ENCODE measurements at regions not wholly inside any gene's neighbourhood (a gene's known extent, or its start where the extent isn't known, plus 50 kb on each side); places are given as distances from the start of the nearest gene placed in this dataset.
"Not testable (repeated sequence)": the region's sequence is repeated elsewhere in the genome, so short reads cannot be mapped to it uniquely, and the experiment has no call there.

DNA sequence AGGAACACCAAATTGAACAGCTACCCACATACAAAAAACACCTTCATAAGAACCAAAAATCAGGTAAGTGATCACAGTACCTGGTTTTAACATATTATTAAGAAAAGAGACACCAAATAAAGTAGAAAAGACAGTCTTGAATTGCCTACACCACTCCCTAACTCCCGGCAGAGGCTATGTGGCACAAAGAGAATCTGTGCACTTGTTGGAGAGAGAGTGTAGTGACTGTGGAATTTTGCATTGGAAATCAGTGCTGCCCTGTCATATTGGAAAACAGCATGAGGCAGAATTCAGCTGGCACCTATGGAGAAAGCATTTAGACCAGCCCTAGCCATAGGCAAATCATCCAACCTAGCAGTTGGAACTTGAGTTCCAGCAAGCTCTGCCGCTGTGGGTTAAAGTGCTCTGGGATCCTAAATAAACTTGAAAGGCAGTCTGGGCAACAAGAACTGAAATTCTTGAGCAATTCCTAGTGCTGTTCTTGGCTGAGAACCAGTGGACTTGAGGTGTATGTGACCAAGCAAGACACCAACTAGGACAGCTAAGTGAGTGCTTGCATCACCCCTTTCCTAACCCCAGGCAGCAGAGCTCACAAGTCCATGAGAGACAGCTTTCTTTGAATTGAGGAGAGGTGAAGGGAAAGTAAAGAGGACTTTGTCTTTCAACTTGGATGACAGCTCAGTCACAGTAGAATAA, 969.6 kb upstream of the ALCAM start:
- DNase-seq (ENCODE audit: low spot score): no peak

DNA sequence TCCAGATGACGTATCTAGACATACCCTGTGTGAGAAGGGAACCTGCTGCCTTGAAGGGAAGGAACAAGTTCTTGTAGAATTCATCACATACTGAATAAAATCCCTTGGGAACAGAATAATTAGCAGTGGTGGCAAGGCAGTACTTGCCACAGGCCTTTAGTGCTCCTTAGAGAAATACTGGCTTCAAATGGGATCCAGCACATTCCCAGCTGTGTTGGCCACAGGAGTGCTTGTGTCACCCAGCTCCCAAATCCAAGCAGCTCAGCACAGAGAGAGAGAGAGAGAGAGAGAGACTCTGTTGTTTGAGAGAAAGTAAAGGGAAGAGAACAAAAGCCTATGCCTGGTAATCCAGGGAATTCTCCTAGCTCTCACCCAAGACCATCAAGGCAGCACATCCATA, 969.0 kb upstream of the ALCAM start:
- DNase-seq (ENCODE audit: low spot score): no peak

DNA sequence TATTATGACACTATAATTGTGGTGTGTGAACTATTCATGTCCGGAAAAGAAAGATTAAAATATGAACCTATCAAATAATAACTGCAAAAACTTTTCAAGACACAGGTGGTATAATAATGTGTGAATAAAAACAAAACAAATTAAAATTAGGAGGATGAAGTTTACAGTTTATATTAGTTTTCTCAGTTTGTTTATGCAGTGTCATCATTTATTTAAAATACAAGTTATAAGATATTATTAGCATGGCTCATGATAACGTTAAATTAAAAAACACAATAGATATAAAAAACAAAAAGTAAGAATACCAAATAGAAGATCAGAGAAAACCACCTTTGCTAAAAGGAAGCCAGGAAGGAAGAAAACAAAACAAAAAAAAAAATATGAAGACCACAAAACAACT, 963.8 kb upstream of the ALCAM start:
- DNase-seq (ENCODE audit: low spot score): no peak

DNA sequence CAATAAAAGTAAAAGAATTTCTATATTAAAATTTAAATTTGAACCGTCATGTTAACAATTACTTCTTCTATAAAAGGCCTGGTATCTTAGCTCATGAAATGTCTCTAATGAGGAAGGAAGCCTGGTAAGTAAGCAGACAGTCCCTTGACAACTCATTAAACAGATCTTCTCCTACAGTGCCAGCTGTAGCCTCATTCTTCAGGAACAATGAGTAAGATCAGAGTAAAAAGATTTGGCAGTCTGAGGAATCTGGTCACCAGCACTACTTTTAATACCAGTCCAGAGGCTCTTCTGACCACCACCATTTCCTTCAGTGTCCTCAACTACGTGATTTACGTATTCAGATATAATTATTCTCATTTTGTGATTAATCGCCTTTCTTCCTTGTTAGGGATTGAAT, 955.0 kb upstream of the ALCAM start:
- no peak for DNase-seq (ENCODE audit: low spot score)

DNA sequence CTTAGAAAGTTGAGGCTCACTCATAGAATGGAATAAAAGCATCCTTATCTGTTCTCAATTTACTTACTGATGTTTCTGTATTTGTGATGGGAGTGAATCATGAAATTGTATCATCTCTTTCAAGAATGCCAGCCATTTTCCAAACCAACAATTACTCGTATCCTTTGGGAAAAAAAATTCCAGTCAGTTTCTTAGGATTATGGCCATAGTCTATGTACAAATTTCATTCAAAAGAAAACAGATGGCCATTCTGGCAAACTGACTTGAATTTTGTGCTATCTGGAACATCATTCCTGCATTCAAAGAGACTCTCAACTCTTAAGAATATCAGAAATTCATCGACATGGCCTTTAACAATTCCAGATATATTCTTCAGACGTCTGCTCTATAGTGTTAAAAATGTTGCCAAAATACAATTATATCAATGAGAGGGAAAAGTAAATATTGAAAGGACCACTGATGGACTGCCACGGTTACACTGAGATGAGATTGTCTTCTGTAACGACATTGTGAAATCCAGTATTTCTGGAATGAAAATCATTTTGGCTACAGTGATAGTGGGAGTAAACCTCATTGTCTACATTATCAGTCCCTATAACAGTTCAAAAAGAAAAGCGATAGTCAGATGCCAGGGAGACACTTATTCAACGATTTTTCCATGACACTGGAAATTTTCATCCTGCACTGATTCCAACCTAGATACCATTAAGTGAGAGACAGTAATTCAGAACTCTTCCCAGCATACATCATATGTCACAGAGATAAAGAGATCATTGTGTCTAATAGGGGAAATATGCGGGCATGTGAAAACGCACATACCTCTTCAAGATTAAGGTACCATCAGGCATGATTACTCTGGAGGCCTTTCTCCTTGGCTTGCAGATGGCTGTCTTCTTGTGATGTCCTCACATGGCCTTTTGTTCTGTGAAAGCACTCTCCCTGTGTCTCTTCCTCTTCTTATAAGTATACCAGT, 953.8 kb upstream of the ALCAM start:
- peak; percentile 21 for DNase-seq (ENCODE audit: low spot score)

DNA sequence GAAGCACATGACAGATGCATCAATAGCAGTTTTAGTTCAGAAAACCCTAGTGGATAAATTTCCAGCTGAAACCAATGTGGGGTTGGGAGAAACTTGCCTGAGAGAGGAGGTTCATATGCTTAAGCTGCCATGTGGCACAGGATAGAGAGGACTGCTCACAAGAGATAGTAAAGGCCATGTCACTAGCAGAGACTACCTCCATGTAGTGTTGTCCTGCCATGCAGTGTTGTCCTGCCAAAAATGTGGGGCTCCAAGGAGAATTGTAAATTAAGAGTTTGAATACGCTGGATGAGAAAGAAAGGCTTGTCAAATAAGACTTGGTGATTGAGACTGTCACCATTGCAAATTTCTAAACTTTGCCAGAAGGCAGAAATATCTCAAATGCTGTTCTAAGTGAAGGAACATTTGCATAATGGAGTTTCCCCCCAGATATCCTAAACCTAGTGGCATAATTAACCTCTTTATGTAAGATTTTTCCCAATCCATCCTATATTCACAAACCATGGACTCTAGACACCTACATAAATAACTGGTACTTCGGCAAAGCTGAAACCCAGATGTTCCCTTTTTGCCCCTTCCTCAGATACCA, 938.3 kb upstream of the ALCAM start:
- DNase-seq (ENCODE audit: low spot score): no peak

DNA sequence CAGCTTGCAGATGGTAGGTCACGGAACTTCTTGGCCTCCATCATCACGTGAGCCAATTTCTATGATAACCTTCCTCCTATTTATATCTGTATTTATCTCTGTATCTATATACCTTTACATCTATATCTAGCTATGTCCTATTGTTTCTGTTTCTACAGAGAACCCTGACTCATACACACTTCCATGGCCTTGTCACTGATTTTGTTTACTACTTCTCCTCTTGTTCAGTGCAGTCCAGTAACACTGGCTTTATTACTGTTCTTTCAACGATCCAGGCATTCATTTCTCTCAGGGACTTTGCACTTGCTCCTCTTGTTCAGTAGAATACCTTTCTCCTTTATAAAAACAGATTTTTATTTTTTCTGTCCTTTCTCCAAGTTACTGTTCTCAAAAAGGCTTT, 937.0 kb upstream of the ALCAM start:
- DNase-seq (ENCODE audit: low spot score): no peak

DNA sequence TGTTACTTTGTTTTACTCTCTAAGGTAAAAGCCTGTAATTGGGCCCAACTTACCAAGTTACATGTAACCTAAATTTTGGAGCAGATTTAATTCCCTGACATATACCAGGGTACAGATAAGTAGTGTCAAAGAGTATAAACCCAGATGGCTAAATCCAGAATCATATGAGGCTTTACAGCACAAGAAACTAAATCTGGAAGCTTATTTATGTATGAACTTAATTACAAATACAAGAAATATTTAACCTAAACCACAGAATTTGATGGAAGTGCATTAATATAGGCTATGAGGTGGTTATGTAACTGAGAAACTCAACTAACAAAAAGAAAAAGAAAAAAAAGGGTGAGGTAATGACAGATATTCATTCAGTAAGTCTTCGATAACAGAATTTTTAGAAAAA, 930.2 kb upstream of the ALCAM start:
- no peak for DNase-seq (ENCODE audit: low spot score)

DNA sequence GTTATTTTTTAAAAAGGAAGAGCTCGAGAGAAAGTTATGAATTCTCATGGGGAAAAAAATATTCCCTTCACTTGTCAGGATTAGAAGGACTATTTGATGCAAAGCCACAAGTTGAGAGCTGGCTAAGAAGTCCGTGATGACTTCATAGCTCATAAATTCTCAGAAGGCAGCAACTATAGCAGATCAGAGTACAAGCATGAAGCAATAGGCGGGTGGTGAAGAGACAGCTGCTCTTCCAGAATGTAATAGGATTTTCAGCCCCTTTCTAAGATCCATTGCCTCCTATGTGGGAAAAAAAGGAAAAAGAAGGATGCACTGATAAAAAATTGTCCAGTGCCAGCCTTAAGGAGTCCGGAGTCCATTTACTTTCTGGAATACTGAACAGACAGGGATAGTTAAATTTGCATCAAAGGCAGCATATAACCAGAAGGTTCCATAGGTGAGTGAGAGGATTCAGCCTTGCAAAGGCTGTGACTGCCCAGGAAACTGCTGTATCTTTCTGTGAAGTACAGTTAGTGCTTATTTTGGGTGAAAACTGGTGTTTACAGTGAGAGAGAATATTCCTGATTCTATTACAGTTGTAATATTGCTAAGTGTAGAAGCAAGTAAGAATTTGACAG, 929.5 kb upstream of the ALCAM start:
- DNase-seq (ENCODE audit: low spot score): no peak

DNA sequence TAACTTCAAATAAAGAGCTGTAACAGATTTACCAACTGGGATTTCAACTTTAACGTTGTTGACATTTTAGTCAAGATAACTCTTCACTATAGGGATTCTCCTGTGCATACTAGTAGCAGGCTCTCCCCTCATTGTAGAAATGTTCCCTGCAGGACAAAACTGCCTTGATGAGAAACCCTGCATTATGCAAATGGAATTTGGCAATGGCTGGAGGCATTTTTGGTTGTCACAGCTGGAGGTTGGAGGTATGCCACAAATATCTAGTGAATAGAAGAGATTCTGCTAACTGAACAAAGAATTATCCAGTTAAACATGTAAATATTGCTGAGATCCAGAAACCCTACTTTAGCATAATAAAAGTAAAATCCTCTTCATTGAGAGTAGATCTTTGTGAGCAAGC, 928.8 kb upstream of the ALCAM start:
- DNase-seq (ENCODE audit: low spot score): no peak

DNA sequence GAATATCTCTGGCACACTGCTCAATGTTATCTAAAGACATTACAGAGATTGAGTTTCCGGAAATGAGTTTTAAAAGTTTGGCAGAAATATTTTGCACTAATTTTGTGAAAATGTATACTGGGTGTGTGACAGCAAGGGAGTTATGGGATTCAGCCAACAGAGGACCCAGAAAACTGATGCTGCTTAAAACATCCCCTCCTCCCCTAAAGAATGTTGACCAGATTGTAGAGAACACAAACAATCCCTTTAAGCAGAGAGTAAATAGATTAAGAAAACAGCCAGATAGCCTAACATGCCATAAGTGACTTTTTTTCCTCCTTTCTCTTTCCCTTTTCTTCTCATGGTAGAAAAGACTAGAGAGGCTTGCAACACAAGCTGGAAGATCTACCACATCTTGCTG, 928.0 kb upstream of the ALCAM start:
- no peak for DNase-seq (ENCODE audit: low spot score)

DNA sequence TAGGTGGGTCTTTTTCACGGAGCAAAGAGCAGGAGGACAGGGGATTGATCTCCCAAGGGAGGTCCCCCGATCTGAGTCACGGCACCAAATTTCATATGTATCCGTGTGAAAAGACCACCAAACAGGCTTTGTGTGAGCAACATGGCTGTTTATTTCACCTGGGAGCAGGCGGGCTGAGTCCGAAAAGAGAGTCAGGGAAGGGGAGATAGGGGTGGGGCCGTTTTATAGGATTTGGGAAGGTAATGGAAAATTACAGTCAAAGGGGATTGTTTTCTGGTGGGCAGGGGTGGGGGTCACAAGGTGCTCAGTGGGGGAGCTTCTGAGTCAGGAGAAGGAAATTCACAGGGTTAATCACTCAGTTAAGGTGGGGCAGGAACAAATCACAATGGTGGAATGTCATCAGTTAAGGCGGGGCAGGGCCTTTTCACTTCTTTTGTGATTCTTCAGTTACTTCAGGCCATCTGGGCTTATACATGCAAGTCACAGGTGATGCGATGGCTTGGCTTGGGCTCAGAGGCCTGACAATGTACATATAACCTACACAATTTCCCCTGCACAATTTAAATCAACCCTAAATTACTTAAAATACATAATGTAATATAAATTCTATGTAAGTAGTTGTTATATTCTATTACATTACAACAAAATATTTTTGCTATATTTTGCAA, 921.3 kb upstream of the ALCAM start:
- DNase-seq (ENCODE audit: low spot score): not testable (repeated sequence)

DNA sequence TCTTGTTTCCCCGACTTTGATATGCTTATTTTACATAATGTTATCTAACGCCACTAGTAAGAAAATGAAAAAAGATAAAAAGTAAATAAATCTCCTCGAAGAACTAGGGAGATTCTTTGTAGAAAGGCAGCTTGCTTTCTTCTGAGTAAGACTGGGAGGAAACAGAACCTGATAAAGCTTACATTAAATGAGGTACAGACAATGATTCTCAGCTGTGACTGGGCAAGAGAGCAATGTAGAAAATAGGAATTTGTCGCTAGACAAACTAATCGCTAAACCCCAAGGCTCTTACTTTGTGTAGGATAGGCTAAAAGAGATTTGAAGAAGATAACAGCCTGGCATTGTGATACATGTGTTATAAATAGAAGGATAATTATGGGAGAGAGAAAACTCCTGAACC, 919.0 kb upstream of the ALCAM start:
- DNase-seq (ENCODE audit: low spot score): no peak

DNA sequence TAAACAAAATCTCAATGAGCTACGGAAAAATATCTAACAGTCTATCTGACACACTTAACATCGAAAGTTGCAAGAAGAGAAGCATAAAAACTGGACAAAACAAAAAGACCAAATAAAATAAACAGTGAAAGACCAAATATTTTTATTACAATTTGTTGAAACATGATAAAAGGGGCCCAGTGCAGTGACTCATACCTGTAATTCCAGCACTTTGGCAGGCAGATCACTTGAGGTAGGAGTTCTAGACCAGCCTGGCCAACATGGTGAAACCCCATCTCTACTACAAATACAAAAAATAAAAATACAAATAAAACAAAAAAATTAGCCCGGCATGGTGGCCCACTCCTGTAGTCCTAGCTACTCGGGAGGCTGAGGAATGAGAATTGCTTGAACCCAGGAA, 914.0 kb upstream of the ALCAM start:
- DNase-seq (ENCODE audit: low spot score): no peak

DNA sequence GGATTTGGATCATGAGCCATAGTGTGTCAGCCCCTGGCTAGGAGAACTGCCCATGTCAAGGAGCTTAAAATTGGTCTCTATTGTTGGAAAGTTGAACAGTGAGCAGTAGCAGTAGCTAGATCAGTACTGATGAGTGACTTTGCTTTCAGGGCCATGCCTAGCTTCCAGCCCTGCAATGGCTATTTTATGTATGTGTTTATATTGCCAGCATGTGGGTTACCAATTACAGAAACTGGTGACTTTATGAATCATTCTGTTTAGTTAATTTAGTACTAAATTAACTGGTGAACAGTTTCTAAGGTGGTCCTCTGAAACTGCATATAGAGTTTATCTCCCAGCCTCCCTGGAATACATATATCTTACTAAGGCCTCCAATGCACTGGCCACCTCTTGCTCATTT, 908.1 kb upstream of the ALCAM start:
- no peak for DNase-seq (ENCODE audit: low spot score)

DNA sequence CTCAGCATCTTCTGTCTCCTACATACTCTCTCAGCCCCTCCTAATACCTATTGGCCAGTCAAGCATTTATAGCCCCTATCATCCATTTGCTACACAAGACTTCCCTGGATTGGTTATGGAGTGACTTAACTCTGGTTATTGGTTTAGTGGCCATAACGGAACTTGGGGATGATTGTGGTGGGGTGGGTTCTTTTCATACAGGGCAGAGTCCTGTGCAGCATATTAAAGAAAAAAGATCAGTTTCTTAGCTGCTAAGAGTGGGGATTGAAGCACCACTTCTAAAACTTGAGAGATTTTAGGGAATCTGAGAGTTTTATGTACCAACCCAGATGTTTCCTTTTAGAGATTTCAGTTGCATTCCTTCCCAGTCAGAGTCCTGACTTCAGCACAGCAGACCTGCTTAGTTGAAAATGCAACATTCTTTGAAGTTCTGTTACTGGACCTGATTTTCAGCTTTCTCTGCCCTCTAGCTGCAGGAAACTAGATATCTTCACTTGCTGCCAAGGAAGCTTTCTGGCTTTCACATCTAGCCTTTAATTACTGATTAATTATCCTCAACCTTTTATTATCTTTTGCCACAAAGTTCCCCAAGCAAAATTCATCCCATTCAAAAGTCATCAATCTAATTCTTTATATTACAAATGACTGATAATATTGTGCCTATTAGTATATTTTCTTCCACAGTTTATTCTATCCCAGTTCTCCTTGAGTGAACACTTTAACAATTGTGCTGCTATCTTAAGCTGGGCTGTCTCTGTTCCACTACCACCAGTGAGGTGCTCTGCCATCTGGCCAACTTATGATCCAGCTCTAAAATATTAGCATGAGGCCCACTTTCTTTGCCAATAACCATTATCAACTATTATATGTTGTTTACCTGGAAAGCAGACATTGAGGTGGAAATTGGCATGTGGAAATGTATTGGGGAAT, 906.0 kb upstream of the ALCAM start:
- peak; percentile 38 for DNase-seq (ENCODE audit: low spot score)

DNA sequence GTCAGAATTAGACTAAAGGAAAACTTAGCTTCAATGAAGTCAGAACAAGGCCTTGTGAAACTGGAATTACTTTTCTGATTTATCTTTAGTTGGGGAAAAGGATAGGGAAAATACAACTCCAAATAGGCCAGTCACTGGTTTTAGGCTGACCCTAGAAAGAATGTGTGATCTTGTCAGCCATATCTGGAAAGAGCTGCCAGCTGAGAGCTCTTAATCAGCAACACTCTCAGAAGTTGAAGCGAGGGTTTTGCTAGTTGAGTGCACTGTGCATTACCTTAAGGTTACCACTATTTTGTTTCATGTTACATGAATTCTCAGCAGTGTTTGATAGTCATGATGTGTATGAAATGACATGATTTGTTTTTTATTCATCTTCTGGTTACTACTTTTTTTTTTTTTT, 905.3 kb upstream of the ALCAM start:
- DNase-seq (ENCODE audit: low spot score): no peak

DNA sequence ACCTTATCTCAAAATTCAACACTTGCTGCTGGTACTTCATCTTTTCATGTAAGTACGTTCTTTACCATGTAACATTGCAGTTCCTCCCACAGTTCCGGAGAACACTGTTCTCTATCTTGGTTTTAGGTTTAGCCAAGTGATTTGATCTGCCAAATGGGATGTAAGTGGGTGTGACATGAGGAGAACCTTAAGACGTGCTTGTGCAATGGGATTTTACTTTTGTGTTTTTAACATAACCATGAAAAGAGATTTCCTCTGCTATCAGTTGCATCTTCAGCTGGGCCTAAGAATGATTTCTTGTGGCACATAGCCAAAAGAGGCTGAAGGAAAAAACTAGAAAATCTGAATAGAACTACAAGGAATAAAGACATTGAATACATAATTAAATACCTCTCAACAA, 894.5 kb upstream of the ALCAM start:
- DNase-seq (ENCODE audit: low spot score): no peak

DNA sequence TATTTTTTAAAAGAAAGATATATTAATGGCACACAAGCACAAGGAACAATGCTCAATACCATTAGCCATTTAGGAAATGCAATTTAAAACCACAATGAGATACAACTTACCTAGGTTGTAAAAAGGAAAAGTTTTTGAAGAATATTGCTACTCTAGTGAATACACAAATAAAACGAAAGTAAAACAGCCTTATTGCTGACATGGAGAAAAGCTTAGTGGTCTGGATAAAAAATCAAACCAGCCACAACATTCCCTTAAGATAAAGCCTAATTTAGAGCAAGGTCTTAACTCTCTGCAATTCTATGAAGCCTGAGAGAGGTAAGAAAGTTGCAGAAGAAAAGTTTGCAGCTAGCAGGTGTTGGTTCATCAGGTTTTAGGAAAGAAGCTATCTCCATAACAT, 892.7 kb upstream of the ALCAM start:
- DNase-seq (ENCODE audit: low spot score): no peak

DNA sequence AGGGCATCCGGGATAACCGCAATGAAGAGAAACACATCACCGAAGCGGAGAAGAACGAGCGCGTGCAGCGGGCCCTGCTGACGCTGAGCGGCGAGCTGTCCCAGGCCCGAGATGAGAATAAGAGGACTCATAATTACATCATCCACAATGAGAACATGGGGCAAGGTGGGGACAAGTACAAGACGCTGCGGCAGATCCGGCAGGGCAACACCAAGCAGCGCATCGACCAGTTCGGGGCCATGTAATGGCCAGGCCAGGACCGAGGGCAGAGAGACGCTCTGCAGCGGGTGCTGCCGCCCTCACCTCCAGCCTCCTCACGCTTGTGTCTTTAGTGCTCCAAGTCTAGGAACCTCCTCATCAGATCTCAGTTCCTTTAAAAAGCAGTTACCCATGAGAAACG, 863.7 kb upstream of the ALCAM start:
- DNase-seq (ENCODE audit: low spot score): no peak
